ENCODE measurements at regions not wholly inside any gene's neighbourhood (a gene's known extent, or its start where the extent isn't known, plus 50 kb on each side); places are given as distances from the start of the nearest gene placed in this dataset.

DNA sequence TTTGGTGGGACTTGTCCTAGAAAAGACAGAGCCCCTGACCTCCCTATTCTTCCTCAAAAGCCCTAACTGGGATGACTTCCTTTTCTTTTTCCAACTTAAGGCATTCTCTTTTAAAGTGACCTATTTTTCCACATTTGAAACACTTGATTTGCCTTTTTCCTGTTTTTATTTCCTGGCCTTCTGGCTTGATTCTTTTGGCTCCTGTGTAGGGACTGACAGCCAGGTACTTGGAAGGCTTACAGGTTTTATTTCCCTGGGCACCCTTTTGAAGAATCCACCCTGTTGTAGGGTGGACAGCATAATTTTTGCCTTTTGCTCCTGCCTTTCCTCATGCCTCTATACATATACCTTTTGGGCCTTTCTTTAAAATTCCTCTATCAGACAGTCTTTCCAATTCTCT is 271.0 kb upstream of the AMELY start:
- DNase-seq: no peak

DNA sequence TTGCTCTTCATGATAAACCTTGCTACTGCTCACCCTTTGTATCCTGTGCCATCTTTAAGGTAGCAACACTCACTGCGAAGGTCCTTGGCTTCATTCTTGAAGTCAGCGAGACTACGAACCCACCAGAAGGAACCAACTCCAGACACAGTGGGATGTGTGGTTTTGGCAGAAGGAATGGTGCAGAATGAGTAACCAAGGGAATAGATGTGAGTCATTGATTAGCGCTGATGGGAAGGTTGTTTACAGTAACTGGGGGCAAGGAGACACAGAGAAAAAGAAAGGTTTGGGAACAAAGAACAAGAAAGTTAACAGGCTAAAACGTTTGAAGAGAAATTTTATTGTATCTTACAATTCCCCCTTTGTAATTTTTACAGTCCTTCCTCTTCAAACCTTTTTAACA is 266.1 kb upstream of the AMELY start:
- peak; percentile 10 for DNase-seq

GRCh38 chrY:7169475-7169874 is 257.9 kb upstream of the AMELY start:
- no peak for DNase-seq

DNA sequence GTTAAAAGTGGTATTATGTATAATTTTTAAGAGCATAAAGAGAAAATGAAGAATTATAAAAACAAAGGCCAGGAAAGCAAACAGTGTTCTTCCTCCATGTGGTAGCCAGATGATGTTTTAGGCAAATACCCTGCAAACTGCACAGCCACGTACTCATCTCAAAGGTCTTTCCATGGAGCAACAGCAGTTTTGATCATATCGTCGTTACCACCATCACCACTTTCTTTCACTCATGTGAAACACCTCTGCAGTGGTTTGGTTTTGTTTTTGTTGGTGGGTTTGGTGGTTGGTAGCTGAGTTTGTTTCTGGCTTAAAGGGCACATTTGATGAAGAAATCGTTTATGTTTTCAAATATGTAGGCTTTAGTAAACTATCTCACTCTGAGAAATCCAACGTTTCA is 229.9 kb upstream of the AMELY start:
- DNase-seq: no peak
